ENCODE measurements at regions not wholly inside any gene's neighbourhood (a gene's known extent, or its start where the extent isn't known, plus 50 kb on each side); places are given as distances from the start of the nearest gene placed in this dataset.

- Histone ChIP-seq H3K79me2 (replicated peaks; ENCODE audit: insufficient read depth, low read length) (no peaks in the 10 kb centered on the region), H3K9me2 (ENCODE audit: insufficient read depth, low read length) (no peaks in the 10 kb centered on the region), H3K4me3 (ENCODE audit: low read length) (no peak overlapping the region), H3K36me3 (ENCODE audit: insufficient read depth, low read length) (no peaks in the 10 kb centered on the region), H3K27me3 (ENCODE audit: insufficient read depth, low read depth, low read length) (no peaks in the 10 kb centered on the region), H2AFZ (ENCODE audit: low read depth, low read length) (no peak overlapping the region), H3K9ac (ENCODE audit: low read length) (no peak overlapping the region), H4K20me1 (ENCODE audit: insufficient read depth) (no peaks in the 10 kb centered on the region), H3K27ac (ENCODE audit: low read length) (no peak overlapping the region), H3K4me2 (ENCODE audit: low read length) (no peak overlapping the region), H3F3A (ENCODE audit: insufficient read depth, low read length, poor library complexity, severe bottlenecking) (no peaks in the 10 kb centered on the region), H3K9me3 (ENCODE audit: low read length) (no peaks in the 10 kb centered on the region)
- TF ChIP-seq RAD21 (conservative IDR thresholded peaks at IDR 0.05) (no peak), POLR2AphosphoS5 (IDR thresholded peaks at IDR 0.05) (no peak), MXI1 (conservative IDR thresholded peaks at IDR 0.05; ENCODE audit: poor library complexity, severe bottlenecking) (no peak), EP300 (conservative IDR thresholded peaks at IDR 0.05; ENCODE audit: poor library complexity, severe bottlenecking) (no peak), REST (IDR thresholded peaks at IDR 0.05; ENCODE audit: borderline replicate concordance) (no peak), TAF1 (IDR thresholded peaks at IDR 0.05; ENCODE audit: low read depth) (no peak), SMC3 (conservative IDR thresholded peaks at IDR 0.05; ENCODE audit: poor library complexity) (no peak), EZH2 (IDR thresholded peaks at IDR 0.05; ENCODE audit: borderline replicate concordance, insufficient read depth, low read length, poor library complexity, severe bottlenecking) (no peak)
- TF ChIP-seq, protein P1, sequence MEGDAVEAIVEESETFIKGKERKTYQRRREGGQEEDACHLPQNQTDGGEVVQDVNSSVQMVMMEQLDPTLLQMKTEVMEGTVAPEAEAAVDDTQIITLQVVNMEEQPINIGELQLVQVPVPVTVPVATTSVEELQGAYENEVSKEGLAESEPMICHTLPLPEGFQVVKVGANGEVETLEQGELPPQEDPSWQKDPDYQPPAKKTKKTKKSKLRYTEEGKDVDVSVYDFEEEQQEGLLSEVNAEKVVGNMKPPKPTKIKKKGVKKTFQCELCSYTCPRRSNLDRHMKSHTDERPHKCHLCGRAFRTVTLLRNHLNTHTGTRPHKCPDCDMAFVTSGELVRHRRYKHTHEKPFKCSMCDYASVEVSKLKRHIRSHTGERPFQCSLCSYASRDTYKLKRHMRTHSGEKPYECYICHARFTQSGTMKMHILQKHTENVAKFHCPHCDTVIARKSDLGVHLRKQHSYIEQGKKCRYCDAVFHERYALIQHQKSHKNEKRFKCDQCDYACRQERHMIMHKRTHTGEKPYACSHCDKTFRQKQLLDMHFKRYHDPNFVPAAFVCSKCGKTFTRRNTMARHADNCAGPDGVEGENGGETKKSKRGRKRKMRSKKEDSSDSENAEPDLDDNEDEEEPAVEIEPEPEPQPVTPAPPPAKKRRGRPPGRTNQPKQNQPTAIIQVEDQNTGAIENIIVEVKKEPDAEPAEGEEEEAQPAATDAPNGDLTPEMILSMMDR (IDR thresholded peaks at IDR 0.05; ENCODE audit: poor library complexity, severe bottlenecking): no peak
These were observed 61.1 kb upstream of the SLC35C1 start for GRCh38 chr11:45743556-45744468.

- Histone ChIP-seq H3K36me3 (ENCODE audit: insufficient read depth, low read length) (no peaks in the 10 kb centered on the region), H3K9ac (ENCODE audit: low read length) (no peak overlapping the region), H4K20me1 (ENCODE audit: insufficient read depth) (no peaks in the 10 kb centered on the region), H3K9me2 (ENCODE audit: insufficient read depth, low read length) (no peaks in the 10 kb centered on the region), H3K9me3 (ENCODE audit: low read length) (no peaks in the 10 kb centered on the region), H3K79me2 (replicated peaks; ENCODE audit: insufficient read depth, low read length) (no peaks in the 10 kb centered on the region), H2AFZ (ENCODE audit: low read depth, low read length) (no peak overlapping the region), H3K4me2 (ENCODE audit: low read length) (no peak overlapping the region), H3K4me3 (ENCODE audit: low read length) (no peak overlapping the region), H3F3A (ENCODE audit: insufficient read depth, low read length, poor library complexity, severe bottlenecking) (no peaks in the 10 kb centered on the region), H3K27ac (ENCODE audit: low read length) (no peak overlapping the region), H3K27me3 (ENCODE audit: insufficient read depth, low read depth, low read length) (no peaks in the 10 kb centered on the region)
- TF ChIP-seq RAD21 (conservative IDR thresholded peaks at IDR 0.05) (no peak), EZH2 (IDR thresholded peaks at IDR 0.05; ENCODE audit: borderline replicate concordance, insufficient read depth, low read length, poor library complexity, severe bottlenecking) (no peak), POLR2AphosphoS5 (IDR thresholded peaks at IDR 0.05) (no peak), REST (IDR thresholded peaks at IDR 0.05; ENCODE audit: borderline replicate concordance) (no peak), MXI1 (conservative IDR thresholded peaks at IDR 0.05; ENCODE audit: poor library complexity, severe bottlenecking) (no peak), EP300 (conservative IDR thresholded peaks at IDR 0.05; ENCODE audit: poor library complexity, severe bottlenecking) (no peak), TAF1 (IDR thresholded peaks at IDR 0.05; ENCODE audit: low read depth) (no peak), SMC3 (conservative IDR thresholded peaks at IDR 0.05; ENCODE audit: poor library complexity) (no peak)
- TF ChIP-seq, protein P1 (IDR thresholded peaks at IDR 0.05; ENCODE audit: poor library complexity, severe bottlenecking): no peak
These were observed 63.4 kb upstream of the SLC35C1 start for GRCh38 chr11:45741582-45741981.

All from neural cell (in vitro differentiated cells).